ENCODE measurements at regions not wholly inside any gene's neighbourhood (a gene's known extent, or its start where the extent isn't known, plus 50 kb on each side); places are given as distances from the start of the nearest gene placed in this dataset.

- TF ChIP-seq CTCF (IDR thresholded peaks at IDR 0.05) (no peak), POLR2A (IDR thresholded peaks at IDR 0.05) (no peak)
These were observed 151.4 kb downstream of the PTPN20 start for GRCh38 chr10:47062441-47063200.

All from thyroid gland (tissue), 4 donors.